GM12878 (cell line): ENCODE measurements at regions not wholly inside any gene's neighbourhood (a gene's known extent, or its start where the extent isn't known, plus 50 kb on each side); places are given as distances from the start of the nearest gene placed in this dataset.

Experiments
- ATAC-seq: fragments of 200-7000 bp; cut with Tn5 transposase; 3 replicates; pipeline ENCODE4 v1.9.1; 2020; ENCODE audit warnings: mild to moderate bottlenecking, moderate library complexity
- BruUV-seq: library from RNA; stranded (reverse); fragments of 400-500 nt; replicated peaks from 2 replicates; lab custom pipeline; 2021; lab: Mats Ljungman, UMichigan
- CTCF ChIA-PET: fragments of 300-600 bp; sonication (Branson Sonifier 250); formaldehyde crosslinking; extraction: SDS; loops from one replicate; lab custom pipeline; 2021; ENCODE audit warnings: inconsistent platforms; lab: Yijun Ruan, JAX
- POLR2A ChIA-PET: fragments of 350-600 bp; formaldehyde crosslinking; extraction: SDS; loops from one replicate; lab custom pipeline; 2021; ENCODE audit warnings: inconsistent platforms; lab: Charles Lee
- RAD21 ChIA-PET: fragments of 300-600 bp; sonication (Branson Sonifier 250); formaldehyde crosslinking; loops from one replicate; lab custom pipeline; 2023; ENCODE audit warnings: antibody characterized with exemption; ENCODE audit not compliant: unreplicated experiment; lab: Charles Lee
- SMC1A ChIA-PET: fragments of 300-600 bp; sonication (Branson Sonifier 250); formaldehyde crosslinking; loops from one replicate; lab custom pipeline; 2023; ENCODE audit not compliant: unreplicated experiment, uncharacterized antibody; lab: Charles Lee
- DNase-seq: peaks from one replicate; pipeline ENCODE4 v3.0.0-alpha.2; 2011; ENCODE audit warnings: low read depth, low spot score
- FAIRE-seq: peaks from 3 replicates; lab custom pipeline; 2011; peaks lifted over from hg19 to GRCh38; lab: Jason Lieb, UNC
- H2AFZ ChIP-seq: 2 replicates; pipeline ENCODE4 v1.6.0; 2011; ENCODE audit warnings: low read depth, low read length, control low read depth; ENCODE audit not compliant: control insufficient read depth
- H3K27ac ChIP-seq: 2 replicates; pipeline ENCODE4 v1.5.1; 2011; ENCODE audit warnings: control low read depth; ENCODE audit not compliant: control insufficient read depth, insufficient read depth
- H3K27me3 ChIP-seq, 2 experiments: replicated peaks in 1 of 2; 2 replicates each; pipeline versions ENCODE4 v1.6.0 to v1.6.1; 2011; ENCODE audit warnings: low read length in 1 of 2; ENCODE audit not compliant: control insufficient read depth in 2 of 2, insufficient read depth in 2 of 2
- H3K36me3 ChIP-seq, 2 experiments: 2 replicates each; pipeline ENCODE4 v1.5.1; 2011; ENCODE audit warnings: low read length in 1 of 2; ENCODE audit not compliant: control insufficient read depth in 2 of 2, insufficient read depth in 2 of 2
- H3K4me1 ChIP-seq: 2 replicates; pipeline ENCODE4 v1.6.1; 2011; ENCODE audit warnings: mild to moderate bottlenecking, low read length, moderate library complexity, mixed read lengths; ENCODE audit not compliant: control insufficient read depth, insufficient read depth
- H3K4me2 ChIP-seq: 2 replicates; pipeline ENCODE4 v1.6.0; 2011; ENCODE audit warnings: control low read depth; ENCODE audit not compliant: control insufficient read depth, insufficient read depth
- H3K4me3 ChIP-seq: fragments of 200-600 bp; sonication (generic); 2 replicates; pipeline ENCODE4 v1.5.1; 2016
- H3K79me2 ChIP-seq: 2 replicates; pipeline ENCODE4 v1.6.0; 2011; ENCODE audit warnings: low read length; ENCODE audit not compliant: control insufficient read depth, insufficient read depth
- H3K9ac ChIP-seq: 2 replicates; pipeline ENCODE4 v1.8.0; 2011; ENCODE audit warnings: low read length, control low read depth, mixed read lengths; ENCODE audit not compliant: control insufficient read depth, insufficient read depth
- H3K9me3 ChIP-seq: replicated peaks from 3 replicates; pipeline ENCODE4 v1.5.1; 2011; ENCODE audit warnings: mild to moderate bottlenecking, low read length; ENCODE audit not compliant: control insufficient read depth, insufficient read depth
- H4K20me1 ChIP-seq: 2 replicates; pipeline ENCODE4 v1.6.0; 2011; ENCODE audit not compliant: control insufficient read depth, insufficient read depth
- ATF3 ChIP-seq: IDR thresholded peaks from 2 replicates; pipeline ENCODE4 v1.6.1; 2011; ENCODE audit warnings: low read depth, mild to moderate bottlenecking, low read length, moderate library complexity, borderline replicate concordance; ENCODE audit errors: extremely low read depth
- CBX3 ChIP-seq: fragments of 200-600 bp; sonication (generic); IDR thresholded peaks from 2 replicates; pipeline ENCODE4 v1.6.1; 2016; ENCODE audit warnings: low read depth, borderline replicate concordance
- CEBPB ChIP-seq, 2 experiments: fragments of 150-350 bp in 1 of 2; IDR thresholded peaks; 2 replicates each; pipeline ENCODE4 v1.6.1; 2012 to 2014; ENCODE audit warnings: low read depth in 2 of 2, low read length in 2 of 2, borderline replicate concordance in 1 of 2, inconsistent platforms in 1 of 2
- E4F1 ChIP-seq: fragments of 450-650 bp; IDR thresholded peaks from 2 replicates; pipeline ENCODE4 v1.6.1; 2018; ENCODE audit warnings: borderline replicate concordance, mild to moderate bottlenecking; ENCODE audit not compliant: partially characterized antibody
- IRF4 ChIP-seq: IDR thresholded peaks from 2 replicates; pipeline ENCODE4 v1.6.1; 2011; ENCODE audit warnings: low read depth, low read length
- KLF5 ChIP-seq: fragments of 450-650 bp; IDR thresholded peaks from 2 replicates; pipeline ENCODE4 v1.6.1; 2014; ENCODE audit warnings: mild to moderate bottlenecking; ENCODE audit not compliant: partially characterized antibody
- MTA3 ChIP-seq: IDR thresholded peaks from 2 replicates; pipeline ENCODE4 v1.6.1; 2012; ENCODE audit warnings: low read length, inconsistent platforms, borderline replicate concordance
- MYB ChIP-seq: fragments of 150-350 bp; IDR thresholded peaks from 2 replicates; pipeline ENCODE4 v1.6.1; 2014; ENCODE audit warnings: mild to moderate bottlenecking, low read depth, low read length, borderline replicate concordance
- MYC ChIP-seq: IDR thresholded peaks from 2 replicates; pipeline ENCODE4 v1.6.1; 2011; ENCODE audit warnings: mild to moderate bottlenecking, low read length, moderate library complexity, inconsistent platforms; ENCODE audit not compliant: insufficient read depth, insufficient replicate concordance, insufficient read length, severe bottlenecking
- NFYB ChIP-seq: IDR thresholded peaks from 2 replicates; pipeline ENCODE4 v1.6.1; 2011; ENCODE audit warnings: low read depth, mild to moderate bottlenecking, low read length, improper control_type of control experiment, moderate library complexity; ENCODE audit not compliant: insufficient read depth
- STAT1 ChIP-seq: fragments of 450-650 bp; conservative IDR thresholded peaks from 2 replicates; pipeline ENCODE4 v1.6.1; 2014; ENCODE audit warnings: antibody characterized with exemption, mild to moderate bottlenecking
- STAT3 ChIP-seq: IDR thresholded peaks from 2 replicates; pipeline ENCODE4 v1.6.1; 2011; ENCODE audit warnings: low read depth, low read length, improper control_type of control experiment
- ZNF274 ChIP-seq: IDR thresholded peaks from one replicate; pipeline ENCODE4 v1.8.0; 2011; ENCODE audit not compliant: insufficient read length, insufficient read depth
- WGBS: methylation state at CpG from one replicate; pipeline ENCODE4 v1.1.6; 2016; ENCODE audit warnings: low lambda C conversion rate; ENCODE audit not compliant: insufficient replicate concordance, insufficient coverage; ENCODE audit errors: missing lambda C conversion rate; 5-methylcytosine and 5-hydroxymethylcytosine counted together
- in situ Hi-C: fragments of 300-500 bp; cut with MboI; formaldehyde crosslinking; loops from 9 replicates; pipeline ENCODE4 v1.14.3; 2018; ENCODE audit warnings: mixed read lengths
- intact Hi-C: fragments of 100-400 bp; cut with micrococcal nuclease; formaldehyde crosslinking; loops from one replicate; pipeline ENCODE4 v1.14.2; 2022; ENCODE audit not compliant: unreplicated experiment

- intact Hi-C loops (no loop called here), in situ Hi-C loops (no loop called here)
- Histone ChIP-seq H3K36me3 (no peaks in the 10 kb centered on the region), H3K27me3 (no peaks in the 10 kb centered on the region), H3K9me3 (no peaks in the 10 kb centered on the region; the same call in 2 of the 3 replicates), H2AFZ (no peak overlapping the region), H3K4me1 (no peaks in the 10 kb centered on the region), H3K4me3 (no peak overlapping the region), H3K9ac (no peak overlapping the region), H3K4me2 (no peak overlapping the region), H3K79me2 (no peaks in the 10 kb centered on the region), H3K27ac (no peak overlapping the region), H4K20me1 (no peaks in the 10 kb centered on the region)
- CTCF ChIA-PET = no interaction called here
- DNase-seq = no peak
- no peak for FAIRE-seq
- SMC1A ChIA-PET = no interaction called here
- no TSS peak for BruUV-seq
- 30% methylated on average over 5 of the region's 5 CpGs for WGBS
- TF ChIP-seq KLF5 (no peak), ZNF274 (no peak)
- no peak for ATAC-seq
- POLR2A ChIA-PET = no interaction called here
- RAD21 ChIA-PET = no interaction called here
These were observed 190.2 kb downstream of the KIF26A start for GRCh38 chr14:104328607-104329006.

GRCh38 chr14:104329793-104330192, 191.4 kb downstream of the KIF26A start:
- no peaks in the 10 kb centered on the region for H3K4me1 ChIP-seq
- intact Hi-C loops (no loop called here), in situ Hi-C loops (no loop called here)
- no peaks in the 10 kb centered on the region for H3K27me3 ChIP-seq
- H3K36me3 ChIP-seq = no peaks in the 10 kb centered on the region
- H4K20me1 ChIP-seq = no peaks in the 10 kb centered on the region
- DNase-seq (no peak), ATAC-seq (no peak), FAIRE-seq (no peak)
- ChIA-PET CTCF (no interaction called here), POLR2A (no interaction called here), RAD21 (no interaction called here), SMC1A (no interaction called here)
- BruUV-seq = no TSS peak
- H3K9ac ChIP-seq = no peak overlapping the region
- WGBS = 0% methylated on average over 1 of the region's 1 CpG
- no peak overlapping the region for H3K4me3 ChIP-seq
- no peaks in the 10 kb centered on the region; the same call in 2 of the 3 replicates for H3K9me3 ChIP-seq
- no peak overlapping the region for H3K27ac ChIP-seq
- H3K4me2 ChIP-seq = no peak overlapping the region
- no peaks in the 10 kb centered on the region for H3K79me2 ChIP-seq
- no peak overlapping the region for H2AFZ ChIP-seq
- TF ChIP-seq MYB (no peak), IRF4 (no peak), MTA3 (no peak), MYC (no peak), NFYB (no peak), STAT1 (no peak), ATF3 (no peak), CBX3 (no peak), STAT3 (no peak), CEBPB (IDR thresholded peaks at IDR 0.05; ENCODE audit: borderline replicate concordance in 1 of 2, low read depth in 2 of 2, low read length in 2 of 2) (no peak), E4F1 (no peak)
